HCEC 1CT (cell line): ENCODE measurements at regions not wholly inside any gene's neighbourhood (a gene's known extent, or its start where the extent isn't known, plus 50 kb on each side); places are given as distances from the start of the nearest gene placed in this dataset.
"Not testable (repeated sequence)": the region's sequence is repeated elsewhere in the genome, so short reads cannot be mapped to it uniquely, and the experiment has no call there.

ENCODE experiments used
- DNase-seq: peaks from one replicate; pipeline ENCODE4 v3.0.0-alpha.2; 2017

- DNase-seq, result no peak
Observed at GRCh38 chr14:53448682-53449081, 295.6 kb upstream of the DDHD1 start.

DNA sequence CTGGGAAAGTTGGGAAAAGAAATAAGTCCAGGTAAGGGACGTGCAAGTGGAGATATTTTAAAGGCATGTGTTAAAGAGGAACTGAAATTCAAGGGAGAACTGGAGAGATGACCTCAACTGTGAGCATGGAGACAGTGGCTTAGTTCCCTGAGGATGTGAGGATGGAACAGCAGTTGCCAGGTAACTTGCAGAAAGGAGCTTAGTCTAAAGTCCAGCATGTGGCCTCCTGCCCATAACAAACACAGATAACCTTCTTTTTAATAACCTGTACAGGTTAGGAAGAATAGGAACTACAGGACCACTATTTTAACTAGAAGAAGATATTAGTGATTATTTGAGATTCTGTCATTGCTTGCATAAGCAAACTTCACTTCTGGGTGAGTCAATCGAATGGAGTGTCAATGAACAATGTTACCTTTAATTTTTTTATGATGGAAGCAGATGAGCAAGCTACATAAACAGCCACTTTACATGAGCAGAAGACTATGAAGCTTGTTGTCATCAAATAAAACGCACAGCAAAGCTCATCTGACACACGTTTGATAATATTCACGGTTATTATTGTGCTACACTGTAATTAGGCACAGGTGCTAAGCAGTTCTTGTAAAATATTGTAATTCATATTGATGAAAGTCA, 291.7 kb upstream of the DDHD1 start:
- no peak for DNase-seq

GRCh38 chr14:53441789-53442188, 288.7 kb upstream of the DDHD1 start:
- DNase-seq, result no peak

DNA sequence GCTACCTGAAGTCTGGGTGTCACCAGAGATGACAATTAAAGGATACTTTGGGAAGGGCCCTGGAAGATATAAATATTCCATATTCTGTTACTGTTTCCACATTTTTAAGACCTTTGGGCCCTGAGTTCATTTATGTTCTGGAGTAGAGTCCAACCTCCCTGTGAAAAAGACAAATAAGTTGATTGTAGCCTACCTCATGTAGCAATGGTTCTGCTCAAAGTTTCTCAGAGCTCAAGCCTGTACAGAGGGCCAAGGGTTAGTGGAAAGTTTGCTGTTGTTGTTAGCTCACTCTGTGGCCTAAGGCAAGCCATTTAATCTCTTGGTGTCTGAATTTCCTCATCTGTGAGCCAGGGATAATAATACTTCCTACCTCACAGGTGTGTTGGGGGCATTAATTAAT, 284.7 kb upstream of the DDHD1 start:
- DNase-seq, result no peak

GRCh38 chr14:53432378-53432802, 279.3 kb upstream of the DDHD1 start:
- DNase-seq, result peak; percentile 33

- no peak for DNase-seq
Observed at GRCh38 chr14:53430870-53431269, 277.7 kb upstream of the DDHD1 start.

- DNase-seq, result peak; percentile 15
Observed at GRCh38 chr14:53412819-53413675, 259.9 kb upstream of the DDHD1 start.

- peak; percentile 85 for DNase-seq
Observed at GRCh38 chr14:53411125-53411524, 258.0 kb upstream of the DDHD1 start.

DNA sequence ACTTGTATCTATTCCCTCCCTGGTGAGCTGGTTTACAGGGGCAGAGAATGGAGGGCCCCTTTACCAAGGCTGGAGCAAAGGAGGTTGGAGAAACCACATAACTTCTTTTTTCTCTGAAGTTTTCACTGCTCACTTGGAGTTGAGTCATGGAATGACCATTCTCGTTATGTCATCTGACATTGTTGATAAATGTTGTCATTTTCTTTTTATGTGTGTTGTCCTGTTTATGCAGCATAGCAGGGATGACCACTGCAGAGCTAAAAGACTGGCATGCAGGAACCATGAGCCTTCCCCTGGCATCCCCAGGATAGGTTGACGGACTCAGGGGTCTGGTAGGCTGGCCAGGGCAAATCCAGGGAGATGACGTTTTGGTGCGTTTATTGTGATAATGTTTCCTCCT, 256.8 kb upstream of the DDHD1 start:
- DNase-seq, result peak; percentile 41

GRCh38 chr14:53409289-53409688, 256.2 kb upstream of the DDHD1 start:
- DNase-seq, result no peak

DNA sequence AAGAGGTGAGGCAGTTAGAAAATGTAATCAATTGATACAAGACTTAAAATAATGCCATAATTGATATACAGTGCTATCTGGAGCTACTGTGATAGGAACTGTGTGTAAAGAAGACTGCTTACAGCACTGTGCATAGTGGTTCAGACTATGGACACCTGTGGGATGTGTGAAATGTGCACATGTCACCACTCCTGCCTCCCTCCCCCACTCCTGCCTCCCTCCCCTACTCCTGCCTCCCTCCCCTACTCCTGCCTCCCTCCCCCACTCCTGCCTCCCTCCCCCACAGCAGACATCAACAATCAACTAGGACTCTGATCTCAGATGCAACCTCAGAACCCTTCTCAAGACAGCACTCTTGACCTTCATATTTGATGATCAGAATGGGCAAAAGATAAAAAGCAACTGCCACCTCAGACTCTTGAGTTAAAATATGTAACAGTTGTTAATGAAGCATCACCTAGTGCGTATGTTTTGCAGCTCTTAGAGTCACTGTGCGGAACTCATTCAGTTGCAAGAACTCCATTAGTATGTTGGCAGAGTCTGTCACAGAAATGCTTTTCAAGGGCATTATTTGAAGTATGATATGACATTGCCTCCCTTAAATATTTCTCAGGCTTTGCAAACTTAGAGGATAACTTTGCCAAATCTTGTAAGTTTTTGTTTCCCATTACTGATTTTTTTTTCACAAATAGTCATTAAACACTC, 255.2 kb upstream of the DDHD1 start:
- DNase-seq, result no peak

GRCh38 chr14:53406519-53406918, 253.4 kb upstream of the DDHD1 start:
- no peak for DNase-seq

DNA sequence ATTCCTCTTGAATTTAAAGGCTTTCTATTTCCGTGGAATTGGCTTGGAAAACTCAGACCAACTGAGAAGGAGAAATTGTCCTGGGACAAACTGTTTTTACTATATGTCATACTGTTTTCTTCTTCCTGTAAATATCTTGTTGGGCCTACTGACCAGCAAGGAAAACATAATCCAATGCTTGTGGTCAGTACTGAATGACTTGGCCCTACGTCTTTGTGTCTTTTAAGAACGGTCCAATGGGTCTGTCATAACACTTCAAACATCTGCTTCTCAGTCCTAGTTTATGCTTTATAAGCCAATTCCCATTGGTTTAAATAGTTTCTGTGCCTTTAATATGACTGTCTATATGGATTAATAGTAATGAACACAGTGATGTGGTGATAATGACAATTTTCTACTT, 248.5 kb upstream of the DDHD1 start:
- no peak for DNase-seq

GRCh38 chr14:53399057-53399456, 245.9 kb upstream of the DDHD1 start:
- peak; percentile 44 for DNase-seq

DNA sequence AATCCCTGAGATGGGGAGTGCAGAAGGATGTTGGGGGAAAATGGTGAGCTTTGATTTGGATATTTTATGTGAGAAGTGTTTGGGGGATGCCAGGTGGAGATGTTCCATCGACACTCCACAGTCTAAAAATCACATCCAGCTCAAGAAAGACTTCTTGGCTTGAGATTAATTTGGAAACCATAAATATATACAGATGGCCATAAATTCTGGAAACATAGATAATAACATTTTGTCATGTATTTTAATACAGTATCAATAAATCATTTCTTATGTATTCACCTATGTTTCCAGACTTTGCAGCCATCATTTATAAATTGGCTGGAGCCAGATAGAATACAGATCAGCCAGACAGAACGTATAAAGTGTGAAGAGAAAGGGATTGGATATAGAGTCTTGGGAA, 245.5 kb upstream of the DDHD1 start:
- no peak for DNase-seq

DNA sequence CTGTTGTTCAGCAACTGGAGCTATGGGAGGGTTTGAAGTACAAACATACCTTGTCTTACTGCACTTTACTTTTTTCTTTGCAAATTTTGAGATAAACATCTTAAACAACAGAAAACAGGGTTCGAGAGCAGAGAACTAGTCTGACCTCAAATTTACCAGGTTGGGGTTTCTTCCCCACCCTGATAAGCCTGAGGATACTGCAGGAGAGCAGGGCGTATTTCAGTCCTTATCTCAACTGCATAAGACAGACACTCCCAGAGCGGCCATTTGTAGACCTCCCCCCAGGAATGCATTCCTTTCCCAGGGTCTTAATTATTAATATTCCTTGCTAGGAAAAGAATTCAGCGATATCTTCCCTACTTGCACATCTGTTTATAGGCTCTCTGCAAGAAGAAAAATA, 242.1 kb upstream of the DDHD1 start:
- DNase-seq, result not testable (repeated sequence)

GRCh38 chr14:53391631-53392285, 238.6 kb upstream of the DDHD1 start:
- peak; percentile 87 for DNase-seq

DNA sequence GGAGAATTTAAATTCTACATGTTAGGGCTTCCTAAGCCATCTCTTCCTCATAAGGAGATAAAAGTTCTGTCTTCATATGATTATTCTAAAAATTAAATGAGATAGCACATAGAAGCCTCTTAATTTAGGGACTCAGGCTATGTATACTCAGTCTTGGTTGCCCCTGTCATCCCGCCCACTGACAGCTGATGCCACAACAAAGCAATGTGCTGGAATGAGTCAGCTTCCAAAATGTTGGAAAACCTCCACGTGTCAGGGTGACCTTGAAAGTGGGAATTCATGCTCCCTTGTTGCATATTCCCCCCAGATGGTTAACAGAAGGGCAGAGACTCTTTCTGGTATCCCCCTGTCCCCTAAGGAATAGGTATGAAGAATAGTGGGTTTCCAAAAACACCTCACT, 238.0 kb upstream of the DDHD1 start:
- DNase-seq, result peak; percentile 68

DNA sequence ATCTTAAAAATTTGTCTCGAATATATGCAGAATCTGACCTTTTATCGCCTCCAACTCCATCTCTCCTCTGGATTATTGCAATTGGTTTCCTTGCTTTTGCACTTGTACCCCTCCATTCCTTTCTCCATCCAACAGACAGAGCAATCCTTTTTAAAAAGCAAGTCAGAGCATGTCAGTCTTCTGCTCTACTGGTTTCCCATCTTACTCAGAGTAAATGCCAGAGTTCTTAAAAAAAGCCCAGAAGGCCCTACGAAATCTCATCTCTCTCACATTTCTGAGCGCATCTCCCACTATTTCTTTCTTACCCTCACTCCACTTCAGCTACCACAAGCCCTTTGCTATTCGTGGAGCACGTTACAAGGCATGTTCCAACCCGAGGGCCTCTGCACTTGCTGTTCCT, 236.9 kb upstream of the DDHD1 start:
- no peak for DNase-seq

DNA sequence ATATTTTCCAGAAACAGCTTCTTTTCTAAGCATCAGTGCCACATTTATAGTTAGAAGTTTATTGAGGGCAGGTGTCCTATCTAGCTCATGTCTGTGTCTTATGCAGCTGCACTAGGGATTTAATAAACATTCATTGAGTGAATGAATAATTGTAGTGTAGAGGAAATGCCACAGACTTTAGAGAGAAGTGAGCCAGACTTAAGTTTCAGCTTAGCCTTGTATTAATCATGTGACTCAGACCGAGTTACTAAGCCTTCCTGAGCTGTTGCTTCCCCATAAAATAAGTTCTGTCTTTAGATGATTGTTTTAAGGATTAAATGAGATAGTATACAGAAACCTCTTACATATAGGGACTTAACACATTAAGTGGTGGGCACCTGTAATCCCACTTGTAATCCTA, 236.1 kb upstream of the DDHD1 start:
- peak; percentile 76 for DNase-seq

- DNase-seq, result no peak
Observed at GRCh38 chr14:53386362-53386761, 233.2 kb upstream of the DDHD1 start.

GRCh38 chr14:53384536-53384935, 231.4 kb upstream of the DDHD1 start:
- DNase-seq, result no peak

- no peak for DNase-seq
Observed at GRCh38 chr14:53384073-53384472, 230.9 kb upstream of the DDHD1 start.
